Fibroblast of skin of right biceps (primary cell): ENCODE measurements at regions not wholly inside any gene's neighbourhood (a gene's known extent, or its start where the extent isn't known, plus 50 kb on each side); places are given as distances from the start of the nearest gene placed in this dataset.

ENCODE experiments used
- DNase-seq: peaks from one replicate; pipeline ENCODE4 v3.0.0-alpha.2; 2013

DNA sequence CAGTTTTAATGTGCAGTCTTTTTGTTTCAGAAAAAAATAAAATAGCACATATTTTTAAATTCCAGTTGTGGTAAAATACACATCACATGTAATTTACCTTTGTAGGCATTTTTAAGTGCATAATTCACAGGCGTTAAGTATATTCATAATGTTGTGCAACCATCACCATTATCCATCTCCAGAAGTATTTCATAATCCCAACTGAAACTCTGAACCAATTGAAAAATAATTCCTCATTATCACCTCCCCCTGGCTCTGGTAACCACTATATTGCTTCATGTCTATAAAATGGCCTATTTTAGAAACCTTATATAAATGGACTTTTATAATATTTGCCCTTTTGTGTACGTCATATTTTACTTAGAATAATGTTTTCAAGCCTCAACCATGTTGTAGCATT is 756.5 kb upstream of the KLHL1 start:
- no peak for DNase-seq

DNA sequence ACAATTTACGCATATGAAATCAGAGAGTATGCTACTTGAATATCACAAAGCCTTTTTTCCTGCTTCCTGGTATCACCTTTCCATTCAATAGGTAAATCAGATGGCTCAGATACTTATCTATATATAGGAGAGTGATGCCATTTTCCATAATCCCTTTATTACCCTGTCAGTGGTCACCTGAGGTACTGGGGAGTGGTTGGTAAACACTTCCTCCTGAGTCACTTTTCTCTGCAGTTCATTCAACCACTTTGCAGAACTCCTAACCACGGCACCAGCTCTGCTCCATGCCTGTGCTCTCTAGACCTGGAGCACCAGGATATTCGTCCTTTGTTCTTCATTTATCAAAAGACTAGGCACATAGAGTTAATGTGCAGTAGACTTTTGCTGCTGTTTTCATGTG is 748.5 kb upstream of the KLHL1 start:
- DNase-seq, result no peak

- no peak for DNase-seq
Observed at GRCh38 chr13:70856025-70856424, 747.8 kb upstream of the KLHL1 start.

GRCh38 chr13:70849222-70849621 is 741.0 kb upstream of the KLHL1 start:
- DNase-seq, result no peak

DNA sequence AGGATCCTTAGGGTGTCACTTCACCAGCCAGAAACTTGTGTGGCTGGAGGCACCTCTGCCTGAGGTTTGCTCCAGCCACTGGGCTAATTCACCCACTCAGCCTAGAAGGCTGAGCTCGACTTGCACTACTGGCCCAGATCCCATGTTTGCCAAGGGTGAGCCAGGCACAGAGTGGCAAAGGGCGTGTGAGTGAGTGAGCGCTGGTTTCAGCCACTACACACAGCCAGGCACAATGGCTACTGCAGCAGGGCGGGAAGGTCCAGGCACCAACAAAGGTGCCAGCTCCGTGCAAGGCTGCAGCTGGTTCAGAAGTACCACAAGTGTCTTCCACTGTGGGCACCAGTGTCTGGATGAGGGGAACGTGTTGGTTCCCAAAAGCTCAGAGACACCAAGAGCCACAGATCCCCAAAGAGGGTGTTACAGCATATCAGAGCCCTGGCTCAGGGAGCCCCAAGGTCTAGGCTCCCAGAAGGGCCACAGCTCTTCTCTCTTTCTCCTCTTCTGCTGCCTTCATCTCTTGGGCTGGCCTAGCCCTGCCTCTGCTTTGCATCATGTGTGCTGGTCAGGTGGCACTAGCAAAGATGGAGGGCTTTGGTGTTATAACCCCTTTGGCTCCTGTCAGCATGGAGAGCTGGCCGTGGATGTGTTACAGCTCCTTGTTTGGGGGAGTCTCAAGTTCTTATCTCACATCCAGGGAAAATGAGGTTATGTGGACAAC is 736.3 kb upstream of the KLHL1 start:
- no peak for DNase-seq

DNA sequence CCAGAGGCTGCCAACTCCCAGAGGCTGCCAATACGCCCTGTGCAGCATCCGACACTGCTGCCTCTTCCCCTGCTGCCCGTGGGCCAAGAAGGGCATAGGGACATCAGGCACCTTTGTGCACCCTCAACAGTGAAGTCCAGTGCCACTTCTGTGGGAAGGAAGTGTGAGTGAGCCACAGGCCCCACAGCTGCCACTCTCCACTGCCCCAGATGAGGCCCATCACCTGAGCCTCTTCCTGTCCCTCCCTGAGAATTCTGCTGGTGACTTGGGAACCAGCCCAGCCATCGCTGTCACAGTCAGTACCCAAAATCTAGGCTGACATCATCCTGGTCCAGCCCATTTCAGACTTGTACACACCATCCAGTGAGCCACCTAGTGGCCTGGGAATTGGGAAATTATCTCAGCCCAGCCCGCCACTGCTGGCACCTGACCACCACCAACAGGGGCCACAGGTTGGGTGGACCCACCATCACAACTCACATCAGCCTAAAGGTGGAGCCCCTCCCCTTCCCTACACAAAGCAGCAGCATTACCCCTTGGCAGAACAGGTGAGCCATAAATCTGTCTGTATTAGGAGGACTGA is 733.9 kb upstream of the KLHL1 start:
- DNase-seq, result no peak

DNA sequence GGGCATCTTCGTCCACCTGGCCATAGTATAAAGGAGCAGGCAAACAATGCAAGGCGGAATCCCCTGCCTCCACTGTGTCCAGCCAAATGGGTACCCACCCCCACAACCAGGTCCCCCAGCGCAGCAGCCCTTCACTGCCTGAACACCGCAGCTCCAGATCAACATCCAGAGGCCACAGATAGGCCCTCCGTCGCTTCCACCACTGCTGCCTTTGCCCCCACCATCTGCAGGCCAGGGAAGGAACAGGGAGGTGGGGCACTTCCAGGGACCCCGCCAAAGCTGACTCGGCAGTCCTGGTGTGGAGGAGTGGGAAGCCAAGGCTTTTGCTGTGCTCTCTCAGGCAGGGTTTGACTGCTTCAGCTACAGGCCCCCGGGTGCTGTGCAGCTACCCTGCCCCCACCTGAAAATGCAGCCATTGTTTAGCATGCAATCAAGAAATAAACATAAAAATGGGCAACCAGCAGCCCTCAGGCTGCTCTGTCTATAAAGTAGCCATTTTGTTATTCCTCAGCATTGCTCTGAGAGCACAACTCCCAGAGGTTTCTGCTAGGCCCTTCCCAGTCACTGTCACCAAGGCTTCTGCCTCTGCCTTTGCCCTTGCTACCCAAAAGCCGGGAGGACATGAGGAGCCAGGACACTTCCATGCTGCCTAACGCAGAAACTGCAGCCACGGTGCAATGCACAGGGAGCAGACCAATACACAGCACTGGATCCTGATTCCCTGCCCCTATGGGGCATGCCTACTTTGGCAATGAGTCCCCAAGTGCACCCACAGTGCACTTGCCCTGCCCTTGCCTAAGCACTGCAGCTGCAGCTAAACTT is 733.2 kb upstream of the KLHL1 start:
- no peak for DNase-seq

GRCh38 chr13:70835371-70835770 is 727.1 kb upstream of the KLHL1 start:
- DNase-seq, result no peak

- no peak for DNase-seq
Observed at GRCh38 chr13:70829748-70830147, 721.5 kb upstream of the KLHL1 start.

DNA sequence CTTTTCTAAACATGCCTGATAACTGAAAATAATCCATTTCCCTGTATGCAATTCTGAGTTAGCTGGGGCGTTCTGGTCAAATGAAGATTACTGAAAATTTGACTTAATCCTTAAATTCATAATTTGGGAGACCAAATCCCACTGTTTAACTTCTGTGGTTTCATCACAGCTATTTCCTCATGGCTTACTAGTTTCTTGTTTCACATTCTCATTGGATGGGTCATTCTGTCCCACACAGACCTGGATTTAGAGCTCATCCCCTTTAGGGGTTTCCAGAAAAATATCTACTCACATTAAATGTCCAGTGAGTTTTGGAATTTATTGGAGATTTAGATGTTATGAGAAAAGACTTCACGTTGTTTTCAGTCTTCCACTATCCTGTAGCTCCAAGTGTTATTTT is 709.3 kb upstream of the KLHL1 start:
- peak; percentile 20 for DNase-seq

GRCh38 chr13:70816853-70817252 is 708.6 kb upstream of the KLHL1 start:
- DNase-seq, result peak; percentile 16

DNA sequence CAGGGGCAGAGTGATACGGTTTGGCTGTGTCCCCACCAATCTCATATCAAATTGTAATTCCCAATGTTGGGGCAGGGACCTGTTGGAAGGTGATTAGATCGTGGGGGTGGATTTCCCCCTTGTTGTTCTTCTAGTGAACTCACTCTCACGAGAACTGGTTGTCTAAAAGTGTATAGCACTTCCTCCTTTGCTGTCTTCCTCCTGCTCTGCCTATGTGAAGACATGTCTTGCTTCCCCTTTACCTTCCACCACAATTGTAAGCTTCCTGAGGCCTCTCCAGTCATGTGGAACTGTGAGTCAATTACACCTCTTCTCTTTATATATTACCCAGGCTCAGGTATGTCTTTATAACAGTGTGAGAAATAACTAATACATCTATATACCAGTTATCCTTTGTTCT is 706.4 kb upstream of the KLHL1 start:
- DNase-seq, result no peak

DNA sequence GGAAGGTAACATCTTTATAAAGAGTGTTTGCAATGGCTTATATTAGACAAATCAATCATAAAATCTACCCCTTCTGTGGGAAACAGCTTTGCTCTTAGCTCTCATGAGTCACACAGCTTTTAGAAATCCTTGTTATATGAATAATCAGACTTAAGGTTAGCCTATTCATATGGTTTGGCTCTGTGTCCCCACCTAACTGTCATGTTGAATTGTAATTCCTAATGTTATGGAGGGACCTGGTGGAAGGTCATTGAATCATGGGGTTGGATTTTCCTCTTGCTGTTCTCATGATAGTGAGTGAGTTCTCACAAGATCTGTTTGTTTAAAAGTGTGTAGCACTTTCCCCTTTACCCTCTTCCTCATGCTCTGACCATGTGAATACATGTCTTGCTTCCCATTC is 704.2 kb upstream of the KLHL1 start:
- peak; percentile 65 for DNase-seq

DNA sequence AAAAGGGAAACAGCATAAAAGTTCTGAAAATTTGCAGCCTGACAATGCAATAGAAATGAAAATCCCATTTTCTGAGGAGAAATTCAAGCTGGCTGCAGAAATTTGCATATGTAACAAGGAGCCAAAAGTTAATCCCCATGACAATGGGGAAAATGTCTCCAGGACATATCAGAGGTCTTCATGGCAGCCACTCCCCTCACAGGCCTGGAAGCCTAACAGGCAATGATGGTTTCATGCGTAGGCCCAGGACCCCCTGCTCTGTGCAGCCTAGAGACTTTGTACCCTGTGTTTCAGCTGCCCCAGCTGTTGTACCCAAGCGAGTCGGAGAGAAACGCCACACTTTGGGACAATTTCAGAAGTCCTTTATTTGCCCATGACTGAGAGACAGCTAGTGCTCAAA is 701.3 kb upstream of the KLHL1 start:
- DNase-seq, result no peak

DNA sequence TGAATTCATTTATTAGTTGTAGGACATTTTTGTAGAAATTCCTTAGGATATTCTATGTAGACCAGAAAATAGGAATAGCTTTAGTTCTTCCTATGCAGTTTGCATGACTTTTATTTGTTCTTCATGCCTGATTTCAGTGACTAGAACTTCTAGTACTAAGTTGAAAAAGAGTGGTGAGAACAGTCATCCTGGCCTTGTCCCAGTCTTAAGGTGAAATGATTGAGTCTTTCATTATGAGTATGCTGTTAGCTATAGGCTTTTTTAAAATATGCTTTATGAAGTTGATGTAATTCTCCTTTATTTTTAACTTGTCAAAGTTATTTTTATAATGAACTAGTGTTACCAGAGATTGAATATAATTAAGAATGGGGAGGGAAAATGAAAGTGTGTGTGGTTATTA is 690.1 kb upstream of the KLHL1 start:
- DNase-seq, result no peak

GRCh38 chr13:70795484-70795883 is 687.2 kb upstream of the KLHL1 start:
- no peak for DNase-seq

GRCh38 chr13:70792121-70792520 is 683.9 kb upstream of the KLHL1 start:
- no peak for DNase-seq

- no peak for DNase-seq
Observed at GRCh38 chr13:70789751-70790150, 681.5 kb upstream of the KLHL1 start.

GRCh38 chr13:70788074-70788473 is 679.8 kb upstream of the KLHL1 start:
- DNase-seq, result no peak

- no peak for DNase-seq
Observed at GRCh38 chr13:70784207-70784989, 676.1 kb upstream of the KLHL1 start.

DNA sequence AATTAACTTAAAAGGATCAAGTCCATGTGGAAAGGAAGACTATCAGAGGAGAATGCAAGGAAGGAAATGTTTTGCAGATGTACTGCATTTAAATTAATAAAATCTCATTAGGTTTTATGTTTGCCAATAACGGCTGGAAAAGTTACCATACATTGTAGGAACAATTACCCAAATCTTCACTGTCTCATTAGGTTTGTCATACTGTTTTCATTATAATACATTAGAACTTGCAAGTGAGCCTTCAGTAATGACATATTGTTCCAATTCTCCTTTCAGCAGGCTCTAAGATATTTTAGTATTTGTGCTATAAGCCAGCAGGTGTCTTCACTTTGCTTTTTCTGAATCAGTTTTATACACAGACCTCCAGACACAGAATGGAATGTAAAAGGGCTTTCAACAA is 661.6 kb upstream of the KLHL1 start:
- DNase-seq, result no peak

GRCh38 chr13:70758932-70759331 is 650.7 kb upstream of the KLHL1 start:
- no peak for DNase-seq

- no peak for DNase-seq
Observed at GRCh38 chr13:70756088-70756487, 647.8 kb upstream of the KLHL1 start.
